Fibroblast of mammary gland (primary cell): ENCODE measurements at regions not wholly inside any gene's neighbourhood (a gene's known extent, or its start where the extent isn't known, plus 50 kb on each side); places are given as distances from the start of the nearest gene placed in this dataset.

Source experiments
- DNase-seq: peaks from one replicate; pipeline ENCODE4 v3.0.0-alpha.2; 2010; ENCODE audit warnings: low read depth
- H3K4me3 ChIP-seq: 2 replicates; pipeline ENCODE4 v1.5.1; 2011; ENCODE audit warnings: low read depth, mild to moderate bottlenecking, low read length, moderate library complexity; ENCODE audit not compliant: control insufficient read depth
- CTCF ChIP-seq: conservative IDR thresholded peaks from 2 replicates; pipeline ENCODE4 v1.5.1; 2011; ENCODE audit warnings: low read depth, low read length, inconsistent platforms; ENCODE audit not compliant: control insufficient read depth, insufficient read depth

DNA sequence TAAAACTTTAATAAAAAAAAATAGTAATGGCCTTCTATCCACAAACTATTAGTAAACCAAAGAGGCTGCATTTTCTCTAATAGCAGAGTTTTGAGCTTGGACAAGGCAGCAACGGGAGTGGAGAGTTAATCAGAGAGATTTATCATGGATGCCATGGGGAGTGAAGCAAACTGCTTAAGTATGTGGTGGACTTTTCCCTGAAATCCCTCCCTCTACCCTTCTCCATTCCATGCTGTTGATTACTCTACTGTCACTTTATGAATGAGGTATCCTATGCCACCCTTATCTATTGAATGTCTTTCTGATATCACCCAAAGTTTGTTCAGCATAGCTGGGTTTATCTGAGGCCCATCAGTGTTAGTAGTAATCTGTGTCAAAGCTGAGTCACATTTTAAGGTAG lies 335.6 kb upstream of the TRAM1L1 start:
- no peak for TF ChIP-seq CTCF
- no peak for DNase-seq
- H3K4me3 ChIP-seq: no peak overlapping the region

- H3K4me3 ChIP-seq: no peak overlapping the region
- TF ChIP-seq CTCF: no peak
- DNase-seq: no peak
Measured at GRCh38 chr4:117421706-117422105, 336.3 kb upstream of the TRAM1L1 start.

DNA sequence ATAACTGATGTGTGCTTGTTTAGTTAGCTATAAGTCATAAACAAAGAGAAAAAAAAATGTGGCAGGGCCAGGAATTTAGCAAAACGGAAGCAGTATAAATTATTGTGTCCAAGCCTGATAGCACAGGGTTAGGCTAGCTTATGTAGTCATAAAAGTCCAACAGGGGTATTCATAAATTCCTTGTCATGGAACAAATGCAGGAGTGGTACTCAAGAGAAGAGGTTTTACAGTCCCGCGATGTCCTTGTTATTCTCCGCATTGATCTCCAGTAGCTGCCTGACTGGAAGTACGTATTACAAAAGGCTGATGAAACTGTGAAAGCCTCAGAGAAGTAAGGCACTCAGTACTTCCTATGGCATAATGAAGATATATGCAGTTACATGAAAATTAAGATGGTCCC lies 336.9 kb upstream of the TRAM1L1 start:
- TF ChIP-seq CTCF: no peak

DNA sequence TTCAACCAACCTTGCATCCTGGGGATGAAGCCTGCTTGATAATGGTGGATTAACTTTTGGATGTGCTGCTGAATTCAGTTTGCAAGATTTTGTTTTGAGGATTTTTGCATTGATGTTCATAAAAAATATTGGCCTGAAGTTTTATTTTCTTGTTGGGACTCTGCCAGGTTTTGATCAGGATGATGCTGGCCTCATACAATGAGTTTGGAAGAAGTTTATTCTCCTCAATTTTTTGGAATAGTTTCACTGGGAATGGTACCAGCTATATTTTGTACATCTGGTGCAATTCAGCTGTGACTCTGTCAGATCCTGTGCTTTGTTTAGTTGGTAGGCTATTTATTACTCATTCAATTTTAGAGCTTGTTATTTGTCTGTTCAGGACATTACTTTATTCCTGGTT lies 340.3 kb upstream of the TRAM1L1 start:
- no peak for TF ChIP-seq CTCF
- no peak for DNase-seq
- no peak overlapping the region for H3K4me3 ChIP-seq

More for the DNA sequence above, 336.9 kb upstream of the TRAM1L1 start:
- no peak overlapping the region for H3K4me3 ChIP-seq
- no peak for DNase-seq

DNA sequence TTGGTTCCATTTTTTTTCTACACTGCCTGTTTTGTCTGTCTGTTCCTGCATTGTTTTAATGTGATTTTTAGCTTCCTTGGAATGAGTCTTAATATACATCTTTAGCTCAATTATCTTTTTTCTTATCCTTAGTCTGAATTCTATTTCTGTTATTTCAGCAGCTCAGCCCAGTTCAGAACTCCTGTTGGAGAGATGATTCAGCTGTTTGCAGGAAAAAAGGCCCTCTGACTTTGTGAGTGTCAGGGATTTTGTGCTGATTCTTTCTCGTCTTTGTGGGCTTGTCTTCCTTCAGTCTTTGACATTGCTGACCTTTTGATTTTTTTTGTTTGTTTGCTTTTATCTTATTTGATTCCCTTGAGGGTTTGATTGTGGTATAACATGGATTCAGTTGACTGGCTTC lies 343.2 kb upstream of the TRAM1L1 start:
- DNase-seq: no peak
- no peak for TF ChIP-seq CTCF
- no peak overlapping the region for H3K4me3 ChIP-seq

GRCh38 chr4:117429061-117429460 lies 343.7 kb upstream of the TRAM1L1 start:
- no peak overlapping the region for H3K4me3 ChIP-seq
- no peak for TF ChIP-seq CTCF
- DNase-seq: no peak

GRCh38 chr4:117429506-117429905 lies 344.1 kb upstream of the TRAM1L1 start:
- TF ChIP-seq CTCF: no peak
- H3K4me3 ChIP-seq: no peak overlapping the region
- DNase-seq: no peak
